MM.1S (cell line): ENCODE measurements at regions not wholly inside any gene's neighbourhood (a gene's known extent, or its start where the extent isn't known, plus 50 kb on each side); places are given as distances from the start of the nearest gene placed in this dataset.

Source experiments
- DNase-seq: peaks from one replicate; pipeline ENCODE4 v3.0.0-alpha.2; 2015
- H2AFZ ChIP-seq: fragments of 300-600 bp; sonication (generic); 2 replicates; pipeline ENCODE4 v1.6.0; 2016; ENCODE audit warnings: antibody characterized with exemption, low read length
- H3F3A ChIP-seq: fragments of 300-600 bp; sonication (generic); 2 replicates; pipeline ENCODE4 v1.6.1; 2016; ENCODE audit warnings: mild to moderate bottlenecking, antibody characterized with exemption, low read length, moderate library complexity, mixed read lengths; ENCODE audit not compliant: insufficient read depth
- H3K27ac ChIP-seq: fragments of 300-600 bp; sonication (generic); 2 replicates; pipeline ENCODE4 v1.5.1; 2016; ENCODE audit warnings: mild to moderate bottlenecking, low read length
- H3K27me3 ChIP-seq: fragments of 300-600 bp; sonication (generic); replicated peaks from 2 replicates; pipeline ENCODE4 v1.6.0; 2016; ENCODE audit warnings: low read length; ENCODE audit not compliant: insufficient read depth
- H3K36me3 ChIP-seq: fragments of 300-600 bp; sonication (generic); replicated peaks from 2 replicates; pipeline ENCODE4 v1.6.1; 2016; ENCODE audit warnings: mild to moderate bottlenecking, low read length, mixed read lengths; ENCODE audit not compliant: insufficient read depth
- H3K4me1 ChIP-seq: fragments of 300-600 bp; sonication (generic); 2 replicates; pipeline ENCODE4 v1.6.1; 2016; ENCODE audit warnings: low read length, mixed read lengths
- H3K4me2 ChIP-seq: fragments of 300-600 bp; sonication (generic); 2 replicates; pipeline ENCODE4 v1.6.0; 2016; ENCODE audit warnings: low read depth, low read length
- H3K4me3 ChIP-seq: fragments of 300-600 bp; sonication (generic); 2 replicates; pipeline ENCODE4 v1.5.1; 2016; ENCODE audit warnings: low read length, mixed read lengths
- H3K79me2 ChIP-seq: fragments of 300-600 bp; sonication (generic); 2 replicates; pipeline ENCODE4 v1.6.1; 2016; ENCODE audit warnings: mixed run types, low read length, mixed read lengths
- H3K9ac ChIP-seq: fragments of 300-600 bp; sonication (generic); 2 replicates; pipeline ENCODE4 v1.6.1; 2016; ENCODE audit warnings: low read length, mixed read lengths
- H3K9me2 ChIP-seq: fragments of 300-600 bp; sonication (generic); replicated peaks from 2 replicates; pipeline ENCODE4 v1.6.1; 2016; ENCODE audit warnings: mild to moderate bottlenecking, low read length, mixed read lengths; ENCODE audit not compliant: insufficient read depth
- H3K9me3 ChIP-seq: fragments of 300-600 bp; sonication (generic); replicated peaks from 2 replicates; pipeline ENCODE4 v1.6.1; 2016; ENCODE audit warnings: mild to moderate bottlenecking, low read length, mixed read lengths; ENCODE audit not compliant: insufficient read depth
- H4K20me1 ChIP-seq: fragments of 300-600 bp; sonication (generic); 2 replicates; pipeline ENCODE4 v1.6.1; 2016; ENCODE audit warnings: mild to moderate bottlenecking, low read length, moderate library complexity, mixed read lengths; ENCODE audit not compliant: insufficient read depth
- EZH2 ChIP-seq: fragments of 300-600 bp; sonication (generic); optimal IDR thresholded peaks from 2 replicates; pipeline ENCODE3; 2017; ENCODE audit warnings: low read depth, mild to moderate bottlenecking, antibody characterized with exemption, low read length, mixed read lengths
- EZH2phosphoT487 ChIP-seq: fragments of 300-600 bp; sonication (generic); IDR thresholded peaks from 2 replicates; pipeline ENCODE4 v1.6.1; 2018; ENCODE audit warnings: antibody characterized with exemption, low read length
- TF ChIP-seq, protein P1 (sequence below): fragments of 300-600 bp; sonication (generic); IDR thresholded peaks from 2 replicates; pipeline ENCODE4 v1.5.1; 2016; ENCODE audit warnings: antibody characterized with exemption, low read length, mixed read lengths

DNA sequence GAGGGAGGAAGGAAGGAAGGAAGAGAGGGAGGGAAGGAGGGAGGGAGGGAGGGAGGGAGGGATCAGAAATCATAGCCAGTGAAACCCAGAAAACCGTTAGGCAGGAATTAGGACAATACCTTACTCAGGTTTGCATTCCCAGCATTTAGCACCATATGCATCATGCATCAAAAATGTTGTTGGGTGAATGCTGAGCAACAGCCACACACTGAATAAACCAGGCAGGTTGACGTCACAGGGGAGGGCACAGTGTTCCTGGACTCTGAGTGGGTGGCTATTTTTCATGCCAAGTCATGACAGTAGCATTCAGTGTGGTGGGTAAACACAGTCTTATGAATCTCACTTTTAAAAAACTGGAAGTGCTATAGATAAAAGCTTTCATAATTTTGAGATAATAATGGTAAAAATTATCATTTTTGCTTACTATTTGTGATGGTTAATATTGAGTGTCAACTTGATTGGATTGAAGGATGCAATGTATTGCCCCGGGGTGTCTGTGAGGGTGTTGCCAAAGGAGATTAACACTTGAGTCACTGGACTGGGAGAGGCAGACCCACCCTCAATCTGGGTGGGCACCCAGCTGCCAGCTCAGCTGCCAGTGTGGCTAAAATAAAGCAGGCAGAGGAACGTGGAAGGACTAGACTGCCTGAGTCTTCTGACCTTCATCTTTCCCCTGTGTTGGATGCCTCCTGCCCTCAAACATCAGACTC lies 199.1 kb upstream of the PRKCQ start:
- Histone ChIP-seq H3K4me2 (no peak overlapping the region), H3K9ac (no peak overlapping the region), H3K9me2 (no peaks in the 10 kb centered on the region), H3K4me1 (peaks cover 23% of the 10 kb centered on the region), H3K9me3 (no peaks in the 10 kb centered on the region), H3F3A (peaks cover 9% of the 10 kb centered on the region), H3K27me3 (no peaks in the 10 kb centered on the region), H4K20me1 (no peaks in the 10 kb centered on the region), H3K36me3 (no peaks in the 10 kb centered on the region), H3K27ac (no peak overlapping the region), H3K79me2 (no peaks in the 10 kb centered on the region), H2AFZ (no peak overlapping the region), H3K4me3 (no peak overlapping the region)
- no peak for DNase-seq
- TF ChIP-seq EZH2 = no peak
- TF ChIP-seq, protein P1, sequence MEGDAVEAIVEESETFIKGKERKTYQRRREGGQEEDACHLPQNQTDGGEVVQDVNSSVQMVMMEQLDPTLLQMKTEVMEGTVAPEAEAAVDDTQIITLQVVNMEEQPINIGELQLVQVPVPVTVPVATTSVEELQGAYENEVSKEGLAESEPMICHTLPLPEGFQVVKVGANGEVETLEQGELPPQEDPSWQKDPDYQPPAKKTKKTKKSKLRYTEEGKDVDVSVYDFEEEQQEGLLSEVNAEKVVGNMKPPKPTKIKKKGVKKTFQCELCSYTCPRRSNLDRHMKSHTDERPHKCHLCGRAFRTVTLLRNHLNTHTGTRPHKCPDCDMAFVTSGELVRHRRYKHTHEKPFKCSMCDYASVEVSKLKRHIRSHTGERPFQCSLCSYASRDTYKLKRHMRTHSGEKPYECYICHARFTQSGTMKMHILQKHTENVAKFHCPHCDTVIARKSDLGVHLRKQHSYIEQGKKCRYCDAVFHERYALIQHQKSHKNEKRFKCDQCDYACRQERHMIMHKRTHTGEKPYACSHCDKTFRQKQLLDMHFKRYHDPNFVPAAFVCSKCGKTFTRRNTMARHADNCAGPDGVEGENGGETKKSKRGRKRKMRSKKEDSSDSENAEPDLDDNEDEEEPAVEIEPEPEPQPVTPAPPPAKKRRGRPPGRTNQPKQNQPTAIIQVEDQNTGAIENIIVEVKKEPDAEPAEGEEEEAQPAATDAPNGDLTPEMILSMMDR = no peak
- no peak for TF ChIP-seq EZH2phosphoT487

DNA sequence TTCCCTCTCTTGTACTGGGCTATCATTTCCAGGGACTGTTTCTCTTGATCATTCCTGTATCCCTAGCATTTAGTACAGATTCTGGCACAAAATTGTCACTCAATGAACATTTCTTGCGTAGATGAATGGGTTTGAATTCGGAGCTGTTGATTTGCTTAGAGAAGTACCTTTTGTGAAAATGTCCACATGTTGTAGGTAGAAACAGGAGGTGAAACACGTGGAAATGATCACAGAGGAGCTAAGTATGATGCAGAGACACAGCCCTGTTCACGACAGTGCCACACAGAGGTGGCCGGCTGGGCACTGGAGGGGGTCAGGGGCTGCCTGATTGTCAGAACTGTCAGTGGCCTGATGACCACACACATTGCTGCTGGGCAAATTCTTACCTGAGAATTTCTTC lies 196.1 kb upstream of the PRKCQ start:
- peaks cover 4% of the 10 kb centered on the region for H3F3A ChIP-seq
- H3K9me2 ChIP-seq = no peaks in the 10 kb centered on the region
- TF ChIP-seq EZH2phosphoT487 (no peak), EZH2 (no peak)
- TF ChIP-seq, protein P1 = no peak
- no peaks in the 10 kb centered on the region for H3K9me3 ChIP-seq
- H3K4me2 ChIP-seq = no peak overlapping the region
- no peaks in the 10 kb centered on the region for H3K27me3 ChIP-seq
- no peaks in the 10 kb centered on the region for H3K79me2 ChIP-seq
- no peak overlapping the region for H3K4me3 ChIP-seq
- no peaks in the 10 kb centered on the region for H4K20me1 ChIP-seq
- no peaks in the 10 kb centered on the region for H3K36me3 ChIP-seq
- DNase-seq = no peak
- H2AFZ ChIP-seq = no peak overlapping the region
- no peak overlapping the region for H3K27ac ChIP-seq
- H3K9ac ChIP-seq = no peak overlapping the region
- peaks cover 16% of the 10 kb centered on the region for H3K4me1 ChIP-seq

DNA sequence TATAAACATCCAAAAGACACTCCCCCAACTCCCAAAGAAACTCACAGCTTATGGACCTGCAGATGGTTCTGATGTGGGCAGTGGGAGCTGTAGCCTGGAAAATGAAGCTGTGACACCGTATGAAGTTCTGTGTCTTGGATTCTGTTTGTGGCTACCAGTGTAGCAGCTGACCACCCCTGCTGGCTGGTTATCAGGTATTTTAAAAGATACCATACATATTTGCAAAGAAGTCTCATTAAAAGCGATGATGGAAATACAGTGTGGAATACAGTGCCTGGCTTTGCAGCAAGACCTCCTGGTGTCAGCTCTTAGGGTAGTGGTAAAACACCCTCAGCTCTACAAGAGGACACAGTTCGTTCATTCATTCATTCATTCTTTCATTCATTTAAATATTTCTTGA lies 194.3 kb upstream of the PRKCQ start:
- Histone ChIP-seq H2AFZ (no peak overlapping the region), H3K79me2 (no peaks in the 10 kb centered on the region), H3K4me1 (no peaks in the 10 kb centered on the region), H4K20me1 (no peaks in the 10 kb centered on the region), H3K36me3 (no peaks in the 10 kb centered on the region), H3K4me2 (no peak overlapping the region), H3K9ac (no peak overlapping the region), H3K27ac (no peak overlapping the region), H3K27me3 (no peaks in the 10 kb centered on the region), H3F3A (no peaks in the 10 kb centered on the region), H3K9me3 (no peaks in the 10 kb centered on the region), H3K9me2 (no peaks in the 10 kb centered on the region), H3K4me3 (no peak overlapping the region)
- DNase-seq = no peak
- TF ChIP-seq EZH2phosphoT487 (no peak), EZH2 (no peak)
- TF ChIP-seq, protein P1 = no peak
